ENCODE measurements at regions not wholly inside any gene's neighbourhood (a gene's known extent, or its start where the extent isn't known, plus 50 kb on each side); places are given as distances from the start of the nearest gene placed in this dataset.

DNA sequence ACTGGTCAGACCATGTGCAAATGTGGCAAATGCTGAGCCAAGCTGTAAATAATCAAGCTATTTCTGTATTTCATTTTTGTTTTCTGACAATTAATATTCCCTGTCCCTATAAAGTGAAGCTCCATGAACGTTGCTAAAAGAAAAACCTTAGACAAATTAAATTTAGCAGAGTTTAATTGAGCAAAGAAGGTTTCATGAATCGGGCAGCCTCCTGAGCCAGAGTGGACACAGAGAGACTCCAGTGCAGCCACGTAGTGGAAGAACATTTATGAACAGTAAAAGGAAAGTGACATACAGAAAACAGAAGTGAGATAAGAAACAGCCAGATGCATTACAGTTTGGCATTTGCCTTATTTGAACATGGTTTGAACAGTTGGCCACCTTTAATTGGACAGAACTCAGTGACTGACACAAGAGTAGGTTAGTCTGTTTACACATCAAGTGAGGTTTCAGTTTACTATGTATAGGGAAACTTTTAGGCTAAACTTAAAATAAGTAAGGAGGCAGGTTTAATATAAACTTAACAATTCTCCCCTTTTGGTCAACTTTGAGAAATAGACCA lies 69.7 kb downstream of the UFM1 start:
- TF ChIP-seq, protein P1, sequence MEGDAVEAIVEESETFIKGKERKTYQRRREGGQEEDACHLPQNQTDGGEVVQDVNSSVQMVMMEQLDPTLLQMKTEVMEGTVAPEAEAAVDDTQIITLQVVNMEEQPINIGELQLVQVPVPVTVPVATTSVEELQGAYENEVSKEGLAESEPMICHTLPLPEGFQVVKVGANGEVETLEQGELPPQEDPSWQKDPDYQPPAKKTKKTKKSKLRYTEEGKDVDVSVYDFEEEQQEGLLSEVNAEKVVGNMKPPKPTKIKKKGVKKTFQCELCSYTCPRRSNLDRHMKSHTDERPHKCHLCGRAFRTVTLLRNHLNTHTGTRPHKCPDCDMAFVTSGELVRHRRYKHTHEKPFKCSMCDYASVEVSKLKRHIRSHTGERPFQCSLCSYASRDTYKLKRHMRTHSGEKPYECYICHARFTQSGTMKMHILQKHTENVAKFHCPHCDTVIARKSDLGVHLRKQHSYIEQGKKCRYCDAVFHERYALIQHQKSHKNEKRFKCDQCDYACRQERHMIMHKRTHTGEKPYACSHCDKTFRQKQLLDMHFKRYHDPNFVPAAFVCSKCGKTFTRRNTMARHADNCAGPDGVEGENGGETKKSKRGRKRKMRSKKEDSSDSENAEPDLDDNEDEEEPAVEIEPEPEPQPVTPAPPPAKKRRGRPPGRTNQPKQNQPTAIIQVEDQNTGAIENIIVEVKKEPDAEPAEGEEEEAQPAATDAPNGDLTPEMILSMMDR (IDR thresholded peaks at IDR 0.05; ENCODE audit: low read depth, low read length): no peak
- TF ChIP-seq POLR2A (IDR thresholded peaks at IDR 0.05; ENCODE audit: extremely low read depth, insufficient read length): no peak
- TF ChIP-seq, protein P2, sequence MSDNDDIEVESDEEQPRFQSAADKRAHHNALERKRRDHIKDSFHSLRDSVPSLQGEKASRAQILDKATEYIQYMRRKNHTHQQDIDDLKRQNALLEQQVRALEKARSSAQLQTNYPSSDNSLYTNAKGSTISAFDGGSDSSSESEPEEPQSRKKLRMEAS (IDR thresholded peaks at IDR 0.05; ENCODE audit: low read depth, low read length): no peak

Data from NB4 (cell line).